ENCODE measurements at regions not wholly inside any gene's neighbourhood (a gene's known extent, or its start where the extent isn't known, plus 50 kb on each side); places are given as distances from the start of the nearest gene placed in this dataset.
A peak's percentile ranks its signal among the peaks of the same experiment; 100 is the strongest.
"Not testable (repeated sequence)": the region's sequence is repeated elsewhere in the genome, so short reads cannot be mapped to it uniquely, and the experiment has no call there.

DNA sequence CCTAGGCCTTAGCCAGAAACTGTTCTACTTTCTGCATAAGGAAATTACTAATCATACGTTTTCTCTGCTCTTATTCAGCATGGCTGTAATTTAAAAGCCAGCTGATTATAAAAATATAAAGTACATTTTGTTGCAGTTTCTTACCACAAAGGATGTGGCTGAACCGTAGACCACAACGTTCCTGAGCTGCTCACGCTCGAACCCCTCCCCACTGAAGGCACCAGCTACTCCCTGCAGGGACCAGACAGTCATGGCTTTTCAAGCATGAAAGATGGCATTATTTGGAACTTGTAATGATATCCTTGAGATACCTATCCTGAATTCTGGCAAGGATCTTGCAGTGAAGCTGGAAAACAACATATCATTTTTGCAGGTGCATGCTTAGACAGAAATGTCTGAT, 91.8 kb upstream of the DMRT1 start:
- DNase-seq: peak in 1 of 2 donors; percentile 16

- DNase-seq: no peak
Observed at GRCh38 chr9:750249-750967, 91.1 kb upstream of the DMRT1 start.

DNA sequence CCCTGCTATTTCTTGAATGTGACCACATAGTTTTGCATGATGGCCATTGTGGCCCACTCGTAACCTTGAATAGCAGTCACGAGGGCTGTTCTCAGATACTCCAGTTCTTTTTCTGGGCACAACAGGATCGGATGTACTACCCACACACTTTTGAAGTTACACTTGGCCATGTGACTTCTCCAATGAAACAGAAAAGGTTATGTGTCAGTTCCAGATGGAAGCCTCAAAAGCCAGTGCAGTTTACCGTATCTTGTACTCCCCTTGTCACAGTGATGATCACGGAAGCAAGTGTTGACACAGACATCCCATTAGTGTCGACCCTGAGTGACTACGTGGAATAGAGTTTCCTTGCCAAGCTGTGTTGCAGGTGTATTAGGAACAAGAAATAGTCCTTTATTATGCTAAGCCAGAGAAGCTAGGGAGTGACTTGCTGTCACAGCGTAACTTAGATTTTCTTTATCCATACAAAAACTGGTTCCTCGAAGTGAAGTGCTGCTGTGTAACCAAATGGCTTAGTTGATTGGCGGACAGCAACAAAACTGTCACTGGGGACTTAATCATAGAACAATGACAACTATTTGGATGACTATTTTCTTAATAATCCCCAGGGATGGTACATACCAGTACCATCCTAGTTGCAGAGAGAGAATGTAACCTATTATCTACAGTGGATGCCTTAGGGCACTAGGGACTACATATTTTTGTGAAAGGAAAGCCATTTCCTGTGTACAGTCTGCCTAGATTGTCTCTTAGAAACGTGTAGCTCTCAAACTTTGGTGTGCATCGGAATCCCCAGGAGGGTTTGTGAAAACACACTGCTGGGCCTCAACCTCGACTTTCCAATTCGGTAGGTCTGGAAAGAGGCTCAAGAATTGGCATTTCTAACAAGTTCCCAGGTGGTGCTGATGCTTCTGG, 90.1 kb upstream of the DMRT1 start:
- DNase-seq: no peak

DNA sequence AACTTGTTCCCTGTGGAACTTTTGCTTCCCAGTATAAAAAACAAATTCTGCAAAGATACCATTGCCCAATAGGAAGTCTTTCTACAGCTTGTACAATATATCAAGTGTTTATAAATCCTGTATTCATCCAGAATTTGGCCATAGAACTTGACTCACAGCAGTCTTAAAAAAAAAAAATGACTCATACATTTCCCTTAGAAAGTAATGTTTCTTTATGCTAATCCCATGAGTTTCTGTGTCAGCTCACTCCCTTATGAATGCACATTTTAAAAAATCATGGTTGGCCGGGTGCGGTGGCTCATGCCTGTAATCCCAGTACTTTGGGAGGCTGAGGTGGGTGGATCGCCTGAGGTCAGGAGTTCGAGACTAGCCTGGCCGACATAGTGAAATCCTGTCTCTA, 89.3 kb upstream of the DMRT1 start:
- no peak for DNase-seq

- DNase-seq: no peak
Observed at GRCh38 chr9:752681-753200, 88.8 kb upstream of the DMRT1 start.

DNA sequence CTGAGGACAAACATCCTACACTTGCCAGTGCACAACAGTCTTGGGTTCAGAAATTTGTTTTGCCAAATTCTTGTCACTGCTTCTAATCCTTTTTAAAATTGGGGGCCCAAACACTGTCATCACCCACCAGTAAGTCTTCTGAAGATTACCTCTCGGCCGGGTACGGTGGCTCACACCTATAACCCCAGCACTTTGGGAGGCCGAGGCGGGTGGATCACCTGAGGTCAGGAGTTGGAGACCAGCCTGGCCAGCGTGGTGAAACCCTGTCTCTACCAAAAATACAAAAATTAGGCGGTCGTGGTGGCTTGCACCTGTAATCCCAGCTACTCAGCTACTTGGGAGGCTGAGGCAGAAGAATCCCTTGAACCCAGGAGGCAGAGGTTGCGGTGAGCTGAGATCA, 87.8 kb upstream of the DMRT1 start:
- not testable (repeated sequence) for DNase-seq

- no peak for DNase-seq
Observed at GRCh38 chr9:754150-754931, 87.2 kb upstream of the DMRT1 start.

DNA sequence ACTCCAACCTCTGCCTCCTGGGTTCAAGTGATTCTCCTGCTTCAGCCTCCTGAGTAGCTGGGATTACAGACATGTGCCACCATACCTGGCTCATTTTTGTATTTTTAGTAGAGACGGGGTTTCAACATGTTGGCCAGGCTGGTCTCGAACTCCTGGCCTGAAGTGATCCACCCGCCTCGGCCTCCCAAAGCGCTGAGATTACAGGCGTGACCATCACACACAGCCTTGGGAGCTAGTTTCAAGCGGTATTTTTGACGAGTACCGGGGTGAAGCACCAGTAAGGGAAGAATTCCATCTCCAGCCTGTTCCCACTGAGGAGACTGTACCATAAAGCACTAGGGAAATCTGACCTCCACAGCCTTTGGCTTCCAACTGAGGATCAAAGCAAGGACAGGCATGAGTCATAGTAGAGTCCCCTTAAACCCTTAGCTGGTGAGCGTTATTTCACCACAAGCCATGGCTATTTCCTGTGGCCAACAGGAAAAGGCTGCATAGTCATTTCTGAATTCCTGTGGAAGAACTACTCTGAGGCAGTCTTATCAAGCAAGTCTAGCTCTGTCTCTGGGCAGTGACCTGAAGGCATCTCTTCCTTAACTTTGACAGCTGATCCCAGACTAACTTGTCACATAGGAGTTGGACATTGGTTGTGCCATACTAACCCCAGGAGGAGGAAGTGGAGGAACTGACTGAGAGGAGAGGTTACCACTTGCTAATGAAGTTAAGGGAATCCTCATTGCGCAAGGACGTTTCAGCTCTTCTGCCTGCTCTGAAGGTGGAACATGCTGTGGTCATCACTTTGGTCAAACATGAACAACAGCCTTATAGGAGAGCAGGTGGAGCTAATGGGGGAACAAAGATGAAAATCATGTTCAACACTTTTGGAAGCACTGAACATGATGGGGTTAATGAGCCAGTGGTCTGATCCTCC, 85.8 kb upstream of the DMRT1 start:
- DNase-seq: peak in 1 of 2 donors; percentile 20

GRCh38 chr9:757246-757881, 84.1 kb upstream of the DMRT1 start:
- DNase-seq: peak in 1 of 2 donors; percentile 4

- DNase-seq: no peak
Observed at GRCh38 chr9:758146-758545, 83.4 kb upstream of the DMRT1 start.

DNA sequence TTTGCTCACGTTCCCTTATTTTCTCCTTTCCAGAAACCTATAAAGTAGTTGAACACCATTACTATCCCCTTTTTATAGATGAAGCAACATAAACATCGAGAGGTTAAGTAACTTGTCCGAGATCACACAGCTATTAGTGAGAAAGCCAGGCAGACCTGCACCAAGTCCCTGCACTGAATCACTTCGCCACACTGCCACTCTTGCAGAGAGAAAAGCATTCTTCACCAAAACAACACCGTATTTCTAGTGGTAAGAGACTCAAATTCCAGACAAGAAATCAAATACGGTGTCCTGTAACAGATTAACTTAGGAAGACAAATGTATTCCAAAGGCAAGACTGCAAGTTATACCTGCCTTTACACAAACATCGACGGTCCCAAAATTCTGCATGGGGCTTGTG, 82.0 kb upstream of the DMRT1 start:
- DNase-seq: no peak

- no peak for DNase-seq
Observed at GRCh38 chr9:759983-760736, 81.3 kb upstream of the DMRT1 start.

DNA sequence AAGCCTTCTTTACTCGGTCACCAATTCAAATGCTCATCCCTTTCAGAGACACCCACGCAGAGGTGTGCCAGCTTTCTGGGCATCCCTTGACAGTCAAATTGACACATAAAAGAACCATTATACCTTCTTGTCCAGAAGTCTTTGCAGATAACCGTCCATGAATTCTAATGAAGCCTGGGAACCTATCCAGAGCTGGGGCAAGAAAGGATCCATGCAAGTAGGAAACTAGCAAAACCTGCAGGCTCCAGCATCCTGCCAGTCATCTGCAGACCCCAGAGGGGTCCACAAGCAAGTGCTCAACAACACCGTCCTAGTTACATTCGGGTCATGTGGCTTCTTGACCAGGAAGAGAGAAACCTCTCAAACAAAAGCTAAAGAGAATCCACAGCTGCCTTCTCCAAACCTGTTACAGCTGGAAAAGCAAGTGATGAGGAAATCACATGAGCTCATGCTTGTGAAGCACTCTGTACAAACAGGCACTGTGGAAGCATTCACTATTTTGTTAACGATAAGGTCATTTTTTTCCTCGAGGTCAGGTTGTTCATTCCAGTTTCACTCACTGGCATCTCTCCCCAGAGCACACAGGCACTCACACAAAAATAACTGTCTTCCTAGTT, 80.2 kb upstream of the DMRT1 start:
- DNase-seq: no peak

GRCh38 chr9:761793-762560, 79.5 kb upstream of the DMRT1 start:
- no peak for DNase-seq

DNA sequence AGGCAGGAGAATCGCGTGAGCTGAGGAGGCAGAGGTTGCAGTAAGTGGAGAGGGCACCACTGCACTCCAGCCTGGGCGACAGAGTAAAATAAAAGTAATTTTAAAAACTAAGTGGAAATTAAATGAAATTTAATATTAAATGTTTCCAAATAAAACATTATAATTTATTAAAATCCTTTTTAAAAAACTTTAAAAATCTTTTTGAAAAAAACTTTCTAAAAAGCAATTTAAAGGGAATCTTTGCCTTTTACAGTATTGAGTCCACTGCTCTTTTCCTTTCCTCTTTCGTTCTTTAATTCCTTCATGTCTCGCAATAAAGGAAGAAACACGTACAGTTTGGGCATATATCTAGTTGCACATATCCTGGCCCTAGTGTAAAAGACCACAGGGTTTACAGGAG, 77.8 kb upstream of the DMRT1 start:
- DNase-seq: no peak

GRCh38 chr9:764105-764524, 77.4 kb upstream of the DMRT1 start:
- peak; percentile 26 to 33 for DNase-seq

GRCh38 chr9:764986-765385, 76.5 kb upstream of the DMRT1 start:
- no peak for DNase-seq

GRCh38 chr9:767061-767561, 74.4 kb upstream of the DMRT1 start:
- DNase-seq: not testable (repeated sequence)

DNA sequence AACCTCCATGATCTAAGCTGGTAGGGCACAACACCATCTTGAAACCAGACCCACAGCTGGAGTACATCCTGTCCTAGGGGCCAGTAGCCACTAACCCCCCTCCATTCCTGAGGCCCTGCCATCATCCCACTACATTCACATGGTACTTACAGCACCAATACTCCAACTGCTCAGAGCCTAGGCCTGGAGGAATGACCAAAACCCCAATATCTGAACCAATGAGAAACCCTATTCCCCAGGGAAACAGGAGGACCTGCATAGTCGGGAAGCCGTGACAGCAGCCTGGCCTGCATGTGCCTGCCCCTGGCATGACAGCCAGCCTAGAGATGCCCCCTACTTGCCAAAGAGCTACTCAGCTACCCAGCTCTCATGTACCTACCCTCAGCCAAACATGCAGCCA, 65.4 kb upstream of the DMRT1 start:
- no peak for DNase-seq

All from CD4-positive, alpha-beta T cell treated with Interleukin-1 beta for 1 hour (primary cell).